ENCODE measurements at regions not wholly inside any gene's neighbourhood (a gene's known extent, or its start where the extent isn't known, plus 50 kb on each side); places are given as distances from the start of the nearest gene placed in this dataset.

GRCh38 chr13:70363991-70364390 lies 255.7 kb upstream of the KLHL1 start:
- no peak for DNase-seq

- DNase-seq = no peak
Measured at GRCh38 chr13:70362820-70363570, 254.7 kb upstream of the KLHL1 start.

DNA sequence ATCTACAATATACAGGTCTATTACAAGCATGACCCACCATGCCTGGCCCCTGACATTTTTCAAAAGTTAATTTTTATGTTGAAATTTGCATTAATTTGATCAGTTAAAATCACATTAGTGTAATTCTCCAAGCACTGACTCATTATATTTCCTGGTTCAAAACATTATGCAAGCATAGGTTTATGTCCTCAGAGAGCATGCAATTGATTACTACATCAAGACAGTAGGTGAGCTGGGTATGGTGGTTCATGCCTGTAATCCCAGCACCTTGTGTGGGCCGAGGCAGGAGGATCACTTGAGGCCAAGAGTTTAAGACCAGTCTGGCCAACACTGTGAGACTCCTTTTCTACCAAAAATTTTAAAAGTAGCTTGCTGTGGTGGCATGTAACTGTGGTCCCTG lies 248.8 kb upstream of the KLHL1 start:
- DNase-seq = no peak

DNA sequence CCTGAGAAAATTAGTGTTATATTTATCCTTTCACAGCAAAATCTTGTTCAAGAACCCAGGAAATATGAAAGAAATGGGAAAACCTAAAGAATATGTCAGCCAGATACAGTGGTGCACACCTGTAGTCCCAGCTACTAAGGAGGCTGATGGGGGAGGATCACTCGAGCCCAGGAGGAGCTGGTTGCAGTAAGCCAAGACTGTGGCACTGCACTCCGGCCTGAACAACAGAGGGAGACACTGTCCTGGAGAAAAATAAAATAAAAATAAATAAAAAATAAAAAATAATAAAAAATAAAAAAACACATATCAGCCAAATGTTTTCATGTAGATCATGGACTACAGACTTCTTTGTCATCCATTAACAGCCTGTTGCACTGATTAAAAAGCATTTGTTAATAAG lies 244.8 kb upstream of the KLHL1 start:
- no peak for DNase-seq

DNA sequence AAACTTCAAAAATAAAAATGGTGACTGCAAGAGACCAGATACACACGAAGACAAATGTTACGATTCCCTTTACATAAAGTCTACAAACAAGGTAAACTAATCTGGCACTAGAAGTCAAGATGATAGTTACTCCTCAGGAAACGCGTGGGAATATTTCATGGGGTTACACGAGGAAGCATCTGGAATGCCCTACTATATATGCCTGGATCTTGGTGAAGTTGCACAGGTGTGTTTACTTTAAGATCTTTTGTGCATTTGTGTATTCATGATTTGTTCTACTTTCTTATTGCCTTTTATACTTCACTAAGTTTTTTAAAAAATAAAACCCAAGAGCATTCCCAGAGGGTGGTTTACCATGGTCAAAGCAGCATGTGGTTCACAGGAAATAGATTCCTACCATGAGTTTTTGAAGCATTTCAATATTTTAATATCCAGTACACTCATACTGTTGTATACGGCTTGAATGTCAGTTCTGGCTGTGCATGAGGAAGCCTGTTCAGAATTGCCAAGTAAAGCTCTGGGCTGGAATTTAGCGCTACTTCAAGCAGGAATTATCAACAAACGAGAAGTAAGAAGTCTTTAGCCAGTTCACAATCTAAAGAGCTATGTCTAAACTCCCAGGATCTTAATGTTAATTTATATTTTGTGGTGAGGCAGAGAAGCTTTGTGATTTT lies 239.8 kb upstream of the KLHL1 start:
- DNase-seq = no peak

- DNase-seq = no peak
Measured at GRCh38 chr13:70339738-70340137, 231.5 kb upstream of the KLHL1 start.

DNA sequence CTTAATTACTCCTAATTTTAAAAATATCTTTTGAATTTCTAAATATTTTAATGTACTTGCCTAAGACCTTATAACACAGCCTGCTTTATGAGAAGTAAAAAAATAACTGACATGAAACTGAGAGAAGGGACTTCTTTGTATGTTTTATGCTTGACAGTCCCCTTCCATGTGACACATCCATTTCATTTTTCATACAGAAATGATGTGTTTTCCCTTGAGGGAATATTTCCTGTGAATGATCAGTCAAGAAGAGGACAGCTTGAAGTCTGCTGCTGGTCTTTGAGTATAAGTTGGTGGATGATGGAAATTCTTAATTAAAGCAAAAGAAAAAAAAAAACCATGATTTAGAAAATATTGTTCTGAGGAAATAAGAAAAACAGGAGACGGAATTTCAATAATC lies 230.4 kb upstream of the KLHL1 start:
- DNase-seq = no peak

- no peak for DNase-seq
Measured at GRCh38 chr13:70336866-70337265, 228.6 kb upstream of the KLHL1 start.

DNA sequence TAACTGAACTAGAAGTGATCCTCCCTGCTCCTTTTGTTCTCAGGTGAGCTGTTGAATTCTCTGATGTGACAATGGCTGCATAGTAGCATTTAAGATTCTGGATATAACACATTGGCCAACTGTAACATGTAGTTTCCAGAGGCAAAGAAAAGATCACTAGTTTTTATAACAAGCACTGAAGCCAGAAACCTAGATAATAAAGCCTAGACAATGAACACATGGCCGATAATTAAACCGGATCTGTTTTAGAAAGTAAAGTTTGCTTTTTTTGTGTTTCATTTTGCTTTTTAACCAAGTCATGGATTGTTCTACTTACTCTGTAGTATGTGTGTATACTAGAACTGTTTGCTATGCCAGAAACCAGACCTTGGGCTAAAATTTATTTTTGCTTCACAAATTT lies 225.5 kb upstream of the KLHL1 start:
- DNase-seq = no peak

DNA sequence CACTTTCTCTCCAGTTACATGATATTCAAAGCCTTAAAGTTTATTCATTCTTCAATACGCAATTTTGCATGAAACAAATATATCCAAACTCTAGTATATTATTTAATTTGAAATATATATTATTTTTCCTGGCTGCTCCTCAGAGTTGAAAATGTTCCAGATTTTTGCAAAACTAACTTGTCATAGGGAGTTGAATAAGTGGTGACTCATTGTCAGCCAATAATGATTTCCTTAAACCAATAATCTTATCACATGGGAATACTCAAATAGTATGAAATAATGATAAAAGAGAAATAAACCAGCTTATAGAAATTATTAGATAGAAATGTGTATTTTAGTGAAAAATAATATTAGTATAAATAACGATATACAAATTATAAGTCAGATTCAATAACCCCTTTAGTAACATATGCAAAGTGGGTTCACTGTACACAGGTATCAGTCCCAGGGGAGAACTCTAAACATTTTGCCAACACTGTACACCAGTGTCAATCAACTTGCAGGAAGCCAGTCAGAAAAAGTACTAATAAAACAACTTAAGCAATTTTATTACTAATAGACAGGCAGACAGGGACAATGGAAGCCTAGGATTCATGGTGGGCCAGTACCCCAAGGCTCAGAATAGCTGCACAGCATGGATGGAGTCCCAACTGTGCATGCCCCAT lies 222.6 kb upstream of the KLHL1 start:
- no peak for DNase-seq

DNA sequence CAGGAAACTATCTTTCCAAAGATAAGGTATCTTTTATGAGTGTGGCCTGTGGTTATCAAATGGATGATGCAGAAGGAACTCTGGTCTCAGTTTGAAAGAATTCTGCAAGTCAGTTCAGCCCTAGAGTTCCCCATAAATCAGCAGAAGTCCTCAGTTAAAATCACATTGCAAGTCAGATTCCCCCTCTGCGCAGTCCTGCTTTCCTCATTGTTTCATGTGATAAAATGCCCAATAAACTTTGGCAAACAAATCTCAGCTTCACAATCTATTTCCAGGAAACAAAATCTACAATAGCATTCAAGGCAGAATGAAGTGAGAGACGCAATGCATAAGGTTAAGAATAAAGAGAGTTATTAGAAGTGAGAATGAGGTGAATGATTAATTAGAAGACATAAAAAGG lies 216.3 kb upstream of the KLHL1 start:
- no peak for DNase-seq

DNA sequence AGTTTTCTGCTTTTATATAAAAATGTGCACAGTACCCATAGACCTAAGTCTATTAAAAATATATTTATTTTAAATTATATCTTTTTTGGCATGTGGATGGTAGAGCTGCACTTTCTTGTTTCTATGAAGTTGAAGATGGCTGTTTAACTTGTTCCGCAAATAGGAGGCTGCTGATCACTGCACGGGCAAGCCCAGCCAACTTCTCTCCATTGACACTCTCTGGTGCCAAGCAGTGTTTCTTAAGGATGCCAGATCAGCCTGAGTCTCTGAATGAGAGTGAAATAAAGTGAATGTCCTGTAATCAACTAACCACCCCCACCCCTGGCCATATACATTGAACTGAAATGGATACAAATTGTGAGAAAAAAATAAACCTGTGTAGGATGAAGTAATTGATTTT lies 202.9 kb upstream of the KLHL1 start:
- no peak for DNase-seq

DNA sequence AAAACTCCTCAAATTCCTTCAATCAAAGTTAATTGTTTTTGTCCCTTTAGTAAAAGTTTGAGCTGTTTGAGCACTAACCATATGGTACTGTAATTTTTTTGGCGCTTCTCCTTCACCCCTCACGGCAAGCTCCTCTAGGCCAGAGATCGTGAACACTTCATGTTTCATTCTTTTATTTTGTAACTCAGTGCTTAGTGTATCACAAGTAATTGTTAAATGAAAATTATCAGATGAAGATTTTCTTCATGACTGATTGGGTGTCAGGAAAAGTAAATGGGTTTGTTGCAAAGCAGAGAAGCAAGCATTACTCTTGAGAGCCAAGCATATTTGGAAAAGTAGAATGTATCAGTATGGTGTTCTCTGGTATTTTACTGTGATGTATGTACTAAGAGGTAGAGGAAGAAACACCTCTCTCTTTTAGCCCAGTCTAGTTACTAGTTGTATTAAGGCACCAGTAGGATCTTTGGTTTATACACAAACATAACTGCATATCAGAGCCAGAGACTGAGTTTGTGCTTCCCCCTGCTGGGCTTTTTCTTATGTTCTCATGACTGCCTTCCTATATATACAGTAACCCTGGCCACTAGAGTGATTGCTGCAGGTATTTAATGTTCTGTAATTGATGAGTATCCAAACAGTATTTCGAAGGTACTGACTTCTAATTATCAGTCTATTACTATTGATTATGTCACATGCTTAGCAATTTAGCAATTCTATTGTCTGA lies 202.3 kb upstream of the KLHL1 start:
- no peak for DNase-seq

DNA sequence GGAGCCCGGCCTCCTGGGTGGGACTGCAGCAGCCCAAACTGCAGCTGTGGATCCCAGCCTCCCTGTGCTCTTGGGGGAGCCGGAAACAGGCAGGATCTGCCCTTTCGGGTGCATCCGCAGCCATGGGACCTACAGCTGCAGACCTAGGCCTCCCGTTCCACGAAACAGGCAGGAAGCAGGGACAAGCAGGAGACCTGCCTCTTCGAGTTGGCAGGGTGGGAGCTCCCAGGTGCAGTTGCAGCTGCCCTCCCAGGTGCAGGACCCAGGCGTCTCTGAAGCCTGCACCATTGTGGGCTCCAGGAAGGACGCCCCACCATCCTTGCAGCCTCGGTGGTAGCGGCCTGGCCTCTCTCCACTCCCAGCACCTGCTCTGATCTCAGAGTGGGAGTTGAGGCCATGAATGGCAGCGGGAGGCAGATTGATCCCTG lies 189.0 kb upstream of the KLHL1 start:
- no peak for DNase-seq

DNA sequence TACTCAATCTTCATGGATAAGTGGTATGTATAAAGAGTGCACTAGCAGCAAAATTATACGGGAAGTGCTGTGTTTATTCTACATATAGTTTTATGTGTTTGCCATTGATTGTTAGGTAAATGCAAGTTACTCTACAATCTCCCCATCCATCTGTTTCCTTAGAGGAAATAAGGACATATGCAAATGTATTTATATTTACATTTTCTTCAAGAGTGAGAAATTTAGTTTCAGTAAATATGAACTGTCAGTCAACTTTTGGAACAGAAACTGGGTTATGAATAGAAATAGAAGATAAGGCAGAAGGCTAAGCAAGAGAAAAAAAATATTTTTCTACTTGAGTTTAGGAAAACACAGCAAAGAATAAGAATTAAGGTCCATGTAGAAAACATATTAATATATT lies 176.1 kb upstream of the KLHL1 start:
- DNase-seq = no peak

DNA sequence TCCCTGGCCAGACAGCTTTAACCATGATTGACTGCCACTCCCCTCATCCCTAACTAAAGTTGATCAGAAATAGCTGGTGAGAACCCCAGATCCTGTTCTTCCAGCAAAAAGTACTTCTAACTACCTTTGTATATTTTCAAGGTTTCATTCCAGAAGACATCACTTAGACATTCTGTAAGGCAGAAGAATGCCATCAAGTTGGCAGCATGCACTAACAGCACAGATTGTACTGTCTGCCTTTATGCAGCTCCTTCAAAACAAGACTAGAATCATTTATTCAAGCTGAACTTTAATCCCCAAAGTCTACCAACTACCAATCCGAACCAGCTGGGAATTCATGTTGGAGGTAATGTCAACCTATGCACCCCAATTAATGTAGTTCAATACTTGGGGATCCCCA lies 167.6 kb upstream of the KLHL1 start:
- DNase-seq = no peak

DNA sequence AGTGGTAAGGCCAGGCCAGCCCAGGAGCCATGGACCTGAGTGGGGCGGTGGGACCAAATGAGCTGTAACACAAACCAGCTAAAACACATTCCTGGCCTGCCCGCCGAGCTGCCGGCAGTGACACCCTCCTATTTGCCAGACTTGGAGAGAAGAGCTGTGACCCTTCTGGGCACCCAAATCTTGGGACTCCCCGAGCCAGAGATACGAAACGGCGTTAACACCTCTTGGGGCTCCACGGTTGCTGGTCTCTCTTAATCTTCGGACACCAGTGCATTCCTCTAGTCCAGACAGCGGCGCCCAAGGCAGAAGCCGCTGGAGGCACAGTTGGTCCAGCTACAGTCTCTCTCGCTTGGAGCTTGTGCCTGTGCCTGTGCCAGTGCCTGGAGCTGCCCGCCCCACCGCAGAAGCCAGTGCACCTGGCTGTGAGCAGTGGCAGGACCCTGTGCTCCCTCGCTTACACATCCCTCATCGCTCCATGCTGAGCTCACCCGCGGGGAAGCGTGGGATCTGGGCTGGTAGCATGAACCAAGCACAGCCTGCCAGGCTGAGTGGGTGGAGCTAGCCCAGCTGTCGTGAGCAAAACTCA lies 147.2 kb upstream of the KLHL1 start:
- no peak for DNase-seq

DNA sequence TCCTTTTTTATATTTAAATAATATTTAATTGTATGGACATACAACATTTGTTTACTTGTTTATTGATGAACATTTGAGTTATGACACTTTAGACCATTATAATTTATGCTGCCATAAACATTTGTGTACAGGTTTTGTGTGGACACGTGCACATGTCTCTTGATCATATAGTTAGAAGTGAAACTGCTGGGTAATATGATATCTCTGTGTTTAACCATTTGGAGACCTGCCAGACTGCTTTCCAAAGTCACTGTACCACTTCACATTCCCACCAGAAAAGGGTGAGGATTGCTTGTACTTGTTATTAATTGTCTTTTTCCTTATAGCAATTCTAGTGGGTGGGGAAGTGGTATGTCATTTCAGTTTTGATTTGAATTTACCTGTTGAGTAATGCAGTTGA lies 145.6 kb upstream of the KLHL1 start:
- DNase-seq = no peak

DNA sequence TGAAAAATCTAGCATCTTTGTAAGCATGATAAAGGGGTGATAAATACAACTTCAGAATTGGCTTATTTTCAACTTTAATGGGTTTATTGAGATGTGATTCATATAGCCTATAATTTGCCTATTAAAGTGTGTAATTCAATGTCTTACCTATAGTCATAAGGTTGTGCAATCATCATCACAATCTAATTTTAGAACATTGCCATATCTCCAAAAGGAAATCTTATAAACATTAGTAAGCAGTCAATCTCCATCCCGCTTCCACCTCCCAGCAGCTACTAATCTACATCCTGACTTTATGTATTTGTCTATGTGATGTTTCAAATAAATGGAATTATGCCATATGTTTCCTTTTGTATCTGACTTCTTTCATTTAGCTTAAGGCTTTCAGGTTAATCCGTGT lies 145.2 kb upstream of the KLHL1 start:
- no peak for DNase-seq

DNA sequence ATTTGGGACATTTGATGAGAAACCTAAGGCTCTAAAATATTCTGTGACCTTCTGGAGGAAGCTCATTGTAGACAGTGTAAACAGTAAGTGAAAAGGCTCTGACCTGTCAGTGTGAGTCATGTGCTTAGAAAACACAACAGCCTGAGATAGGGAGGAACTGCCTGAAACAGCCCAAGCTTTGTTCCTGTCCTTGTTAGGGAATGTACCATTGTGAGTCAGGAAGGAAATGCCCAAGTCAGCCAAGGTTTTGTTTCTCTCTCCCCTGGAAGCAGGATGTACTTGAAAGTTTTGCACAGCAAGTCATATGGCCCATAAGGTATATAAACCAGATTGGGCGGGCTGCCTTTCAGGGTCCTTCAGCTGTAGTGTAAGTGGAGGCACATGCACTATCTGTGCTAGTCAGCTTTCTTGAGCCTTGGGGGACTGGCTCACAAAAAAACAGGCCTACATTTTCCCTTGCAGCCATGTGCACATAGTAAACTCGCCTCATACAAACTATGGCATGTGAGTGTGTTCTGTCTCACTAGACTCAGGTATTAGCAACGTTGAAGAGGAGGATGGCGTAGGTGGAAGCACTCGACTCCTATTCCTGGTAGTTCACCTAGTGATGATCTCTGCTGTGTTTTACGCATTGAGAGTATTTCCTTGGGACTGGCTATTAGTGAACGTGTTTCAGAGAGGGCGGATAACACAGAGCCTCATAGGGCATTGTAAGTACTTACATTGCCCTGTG lies 141.2 kb upstream of the KLHL1 start:
- no peak for DNase-seq

GRCh38 chr13:70237131-70237530 lies 128.9 kb upstream of the KLHL1 start:
- DNase-seq = no peak

- no peak for DNase-seq
Measured at GRCh38 chr13:70235565-70235964, 127.3 kb upstream of the KLHL1 start.

- no peak for DNase-seq
Measured at GRCh38 chr13:70223911-70224310, 115.7 kb upstream of the KLHL1 start.
